HepG2 (cell line): ENCODE measurements at regions not wholly inside any gene's neighbourhood (a gene's known extent, or its start where the extent isn't known, plus 50 kb on each side); places are given as distances from the start of the nearest gene placed in this dataset.

Experiments used
- ATAC-seq: fragments of 200-7000 bp; cut with Tn5 transposase; 3 replicates; pipeline ENCODE4 v1.9.1; 2020; ENCODE audit warnings: mild to moderate bottlenecking, moderate library complexity
- BruUV-seq: library from RNA; stranded (reverse); fragments of 400-500 nt; replicated peaks from 2 replicates; lab custom pipeline; 2021; lab: Mats Ljungman, UMichigan
- CTCF ChIA-PET: fragments of 300-600 bp; formaldehyde crosslinking; extraction: SDS; loops from one replicate; lab custom pipeline; 2021; ENCODE audit warnings: low total read pairs, inconsistent platforms, low intra/inter-chr PET ratio; lab: Yijun Ruan, JAX
- POLR2A ChIA-PET: fragments of 350-600 bp; sonication (Branson Sonifier 250); formaldehyde crosslinking; loops from one replicate; lab custom pipeline; 2020; ENCODE audit warnings: antibody characterized with exemption, inconsistent platforms; lab: Yijun Ruan, JAX
- DNase-seq: peaks from one replicate; pipeline ENCODE4 v3.0.0-alpha.2; 2015; ENCODE audit warnings: low spot score
- FAIRE-seq: peaks from 3 replicates; lab custom pipeline; 2011; peaks lifted over from hg19 to GRCh38; lab: Jason Lieb, UNC
- H2AFZ ChIP-seq: one replicate; pipeline ENCODE4 v1.6.1; 2011; ENCODE audit warnings: low read length, inconsistent platforms
- H3K27ac ChIP-seq: fragments of 300-600 bp; 3 replicates; pipeline ENCODE4 v1.8.0; 2011; ENCODE audit warnings: mixed run types, mild to moderate bottlenecking, mixed read lengths, low read length, inconsistent platforms; ENCODE audit not compliant: insufficient read depth; ENCODE audit errors: extremely low read length
- H3K27me3 ChIP-seq, 2 experiments: fragments of 200-600 bp in 1 of 2; 2 replicates in 1 of 2; 3 replicates in 1 of 2; pipeline versions ENCODE4 v1.6.0 to v1.8.0; 2011; ENCODE audit warnings: low read length in 2 of 2, mild to moderate bottlenecking in 2 of 2, moderate library complexity in 2 of 2, inconsistent platforms in 1 of 2; ENCODE audit not compliant: insufficient read depth in 2 of 2, control insufficient read depth in 1 of 2
- H3K36me3 ChIP-seq, 2 experiments: fragments of 200-600 bp in 1 of 2; replicated peaks in 1 of 2; 2 replicates in 1 of 2; 3 replicates in 1 of 2; pipeline versions ENCODE4 v1.5.1 to v1.8.0; 2011; ENCODE audit warnings: low read length in 2 of 2, inconsistent platforms in 1 of 2; ENCODE audit not compliant: insufficient read depth in 2 of 2, control insufficient read depth in 1 of 2
- H3K4me1 ChIP-seq: 2 replicates; pipeline ENCODE4 v1.5.1; 2012; ENCODE audit warnings: low read length, inconsistent platforms; ENCODE audit not compliant: insufficient read depth
- H3K4me2 ChIP-seq: 2 replicates; pipeline ENCODE4 v1.6.0; 2011; ENCODE audit warnings: low read depth, low read length, inconsistent platforms
- H3K4me3 ChIP-seq, 3 experiments: fragments of 200-600 bp in 1 of 3; sonication (generic), shearing (Covaris generic) in 1 of 3; replicated peaks in 1 of 3; 2 replicates each; pipeline ENCODE4 v1.5.1; 2011 to 2016; ENCODE audit warnings: low read length in 3 of 3, inconsistent platforms in 2 of 3, low read depth in 2 of 3, mild to moderate bottlenecking in 2 of 3, control low read depth in 1 of 3, mixed read lengths in 1 of 3; ENCODE audit not compliant: insufficient read depth in 1 of 3
- H3K79me2 ChIP-seq: one replicate; pipeline ENCODE4 v1.6.1; 2011; ENCODE audit warnings: low read length, inconsistent platforms; ENCODE audit not compliant: insufficient read depth
- H3K9ac ChIP-seq: 2 replicates; pipeline ENCODE4 v1.6.0; 2011; ENCODE audit warnings: mild to moderate bottlenecking, low read depth, low read length, inconsistent platforms; ENCODE audit not compliant: insufficient read depth
- H3K9me3 ChIP-seq: 2 replicates; pipeline ENCODE4 v1.5.1; 2012; ENCODE audit warnings: mild to moderate bottlenecking, low read length
- H4K20me1 ChIP-seq: 2 replicates; pipeline ENCODE4 v1.6.0; 2011; ENCODE audit warnings: inconsistent platforms, mild to moderate bottlenecking, low read length, moderate library complexity; ENCODE audit not compliant: insufficient read depth
- FOXA1 ChIP-seq, 2 experiments: fragments of 450-650 bp in 1 of 2; sonication (generic) in 1 of 2; formaldehyde crosslinking in 1 of 2; IDR thresholded peaks; 2 replicates each; pipeline versions ENCODE4 v1.4.0 to v1.6.1; 2016 to 2020; ENCODE audit warnings: missing genetic modification reagents in 1 of 2
- HMG20A ChIP-seq: IDR thresholded peaks from 2 replicates; pipeline ENCODE4 v1.6.1; 2016; ENCODE audit warnings: borderline replicate concordance
- MLXIP ChIP-seq: sonication (generic); formaldehyde crosslinking; IDR thresholded peaks from 2 replicates; pipeline ENCODE4 v1.9.0; 2021; ENCODE audit warnings: missing genetic modification reagents, borderline replicate concordance
- PCBP1 ChIP-seq: fragments of 200-400 bp; formaldehyde crosslinking; IDR thresholded peaks from 2 replicates; pipeline ENCODE4 v1.6.1; 2017; ENCODE audit warnings: mild to moderate bottlenecking, low read depth, low read length, borderline replicate concordance
- PRDM4 ChIP-seq: sonication (generic); formaldehyde crosslinking; IDR thresholded peaks from 2 replicates; pipeline ENCODE4 v1.9.0; 2021; ENCODE audit warnings: missing genetic modification reagents, borderline replicate concordance
- TBX2 ChIP-seq: sonication (generic); formaldehyde crosslinking; IDR thresholded peaks from 2 replicates; pipeline ENCODE4 v1.5.0; 2020; ENCODE audit warnings: missing genetic modification reagents, mild to moderate bottlenecking, borderline replicate concordance
- ZNF33A ChIP-seq: sonication (generic); formaldehyde crosslinking; IDR thresholded peaks from 2 replicates; pipeline ENCODE4 v1.5.1; 2020; ENCODE audit warnings: missing genetic modification reagents, mild to moderate bottlenecking, moderate library complexity, borderline replicate concordance
- ZNF343 ChIP-seq: sonication (generic); formaldehyde crosslinking; IDR thresholded peaks from 2 replicates; pipeline ENCODE4 v1.4.0; 2020; ENCODE audit warnings: mild to moderate bottlenecking, missing genetic modification reagents
- ZNF484 ChIP-seq: sonication (generic); formaldehyde crosslinking; IDR thresholded peaks from 2 replicates; pipeline ENCODE4 v1.5.1; 2020; ENCODE audit warnings: mild to moderate bottlenecking, low read depth, missing genetic modification reagents, borderline replicate concordance
- ZNF512B ChIP-seq: sonication (generic); formaldehyde crosslinking; IDR thresholded peaks from 2 replicates; pipeline ENCODE4 v1.5.1; 2020; ENCODE audit warnings: missing genetic modification reagents, mild to moderate bottlenecking, borderline replicate concordance
- ZNF549 ChIP-seq: sonication (generic); formaldehyde crosslinking; IDR thresholded peaks from 2 replicates; pipeline ENCODE4 v1.5.0; 2020; ENCODE audit warnings: missing genetic modification reagents
- ZNF629 ChIP-seq: sonication (generic); formaldehyde crosslinking; conservative IDR thresholded peaks from 2 replicates; pipeline ENCODE4 v1.5.0; 2020; ENCODE audit warnings: missing genetic modification reagents
- ZNF644 ChIP-seq: IDR thresholded peaks from 2 replicates; pipeline ENCODE4 v1.6.1; 2016; ENCODE audit warnings: low read depth
- ZNF780A ChIP-seq: sonication (generic); formaldehyde crosslinking; IDR thresholded peaks from 2 replicates; pipeline ENCODE4 v1.8.0; 2022; ENCODE audit warnings: mild to moderate bottlenecking, missing genetic modification reagents, moderate library complexity
- ZSCAN25 ChIP-seq: sonication (generic); formaldehyde crosslinking; IDR thresholded peaks from 2 replicates; pipeline ENCODE4 v1.8.0; 2022; ENCODE audit warnings: mild to moderate bottlenecking, missing genetic modification reagents
- WGBS: methylation state at CpG from one replicate; pipeline ENCODE4 v1.1.6; 2017; ENCODE audit warnings: low lambda C conversion rate; 5-methylcytosine and 5-hydroxymethylcytosine counted together
- in situ Hi-C: cut with HindIII; loops from 2 replicates; pipeline ENCODE4 v1.10.0; 2017; ENCODE audit warnings: low pct_unique_long_range_greater_than_20kb; ENCODE audit not compliant: extremely low pct_ligation_motif_present
- intact Hi-C: fragments of 100-400 bp; cut with micrococcal nuclease; formaldehyde crosslinking; loops from one replicate; pipeline ENCODE4 v1.10.0; 2022; ENCODE audit not compliant: unreplicated experiment

GRCh38 chr6:3541006-3541585 is 84.2 kb upstream of the SLC22A23 start (continued):
- TF ChIP-seq FOXA1 (IDR thresholded peaks at IDR 0.05): no peak
- no peak for TF ChIP-seq FOXA1 (CRISPR knock-in tag; IDR thresholded peaks at IDR 0.05)
- no peak for TF ChIP-seq PCBP1
- TF ChIP-seq MLXIP: no peak
- TF ChIP-seq ZNF780A: no peak
- TF ChIP-seq ZNF33A (CRISPR knock-in tag): no peak

DNA sequence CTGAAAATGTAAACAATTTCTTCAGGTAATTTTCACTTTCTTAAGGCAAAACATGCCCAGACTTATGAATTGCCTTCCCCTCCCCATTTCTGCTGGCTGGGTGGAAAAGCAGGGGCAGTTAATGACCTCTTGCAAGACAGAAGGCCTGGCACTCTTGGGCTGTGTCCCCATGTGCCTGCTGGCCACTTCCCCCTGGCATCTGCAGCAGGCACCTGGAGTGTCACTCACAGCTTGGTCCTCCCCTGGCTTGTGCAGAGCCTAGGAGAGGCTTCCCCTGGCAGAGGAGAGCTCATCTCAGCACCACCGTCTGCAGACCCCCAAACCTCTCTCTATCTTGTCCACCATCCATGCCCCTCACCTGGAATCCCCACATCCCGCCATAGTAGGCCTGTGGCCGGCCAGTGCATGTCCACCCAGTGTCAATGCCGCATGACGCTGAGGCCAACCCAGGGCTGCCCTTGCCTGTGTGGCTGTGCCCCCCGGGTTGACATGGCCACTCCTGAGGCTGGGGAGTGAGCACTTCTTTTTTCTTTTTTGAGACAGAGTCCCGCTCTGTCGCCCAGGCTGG is 83.5 kb upstream of the SLC22A23 start:
- H3K4me2 ChIP-seq: no peak overlapping the region
- no peaks in the 10 kb centered on the region for H4K20me1 ChIP-seq
- no peak; the same call in 2 of the 3 replicates for ATAC-seq
- H3K9ac ChIP-seq: no peak overlapping the region
- H3K27ac ChIP-seq: no peak overlapping the region
- no peak for FAIRE-seq
- WGBS: 64% methylated on average over 8 of the region's 8 CpGs
- intact Hi-C loops: no loop called here
- ChIA-PET POLR2A (no interaction called here), CTCF (no interaction called here)
- no peaks in the 10 kb centered on the region for H3K36me3 ChIP-seq
- no peak for DNase-seq
- H3K4me1 ChIP-seq: peaks cover under 1% of the 10 kb centered on the region; the same call in 1 of the 2 replicates
- no peaks in the 10 kb centered on the region for H3K9me3 ChIP-seq
- in situ Hi-C loops: no loop called here
- peaks cover 7 to 68% of the 10 kb centered on the region in 2 experiments; a peak in 4 of 5 replicates for H3K27me3 ChIP-seq
- no peak overlapping the region for H2AFZ ChIP-seq
- no peaks in the 10 kb centered on the region for H3K79me2 ChIP-seq
- no TSS peak for BruUV-seq
- H3K4me3 ChIP-seq: no peak overlapping the region
- no peak for TF ChIP-seq PRDM4 (CRISPR knock-in tag)
- TF ChIP-seq TBX2: no peak
- no peak for TF ChIP-seq ZNF484 (CRISPR knock-in tag)
- no peak for TF ChIP-seq ZNF629 (CRISPR knock-in tag)
- TF ChIP-seq ZNF644: no peak
- no peak for TF ChIP-seq ZSCAN25
- no peak for TF ChIP-seq ZNF512B (CRISPR knock-in tag)
- TF ChIP-seq ZNF549 (CRISPR knock-in tag): no peak
- TF ChIP-seq ZNF343 (CRISPR knock-in tag): no peak
- no peak for TF ChIP-seq HMG20A (CRISPR knock-in tag)
